OCI-LY1 (cell line): ENCODE measurements at regions not wholly inside any gene's neighbourhood (a gene's known extent, or its start where the extent isn't known, plus 50 kb on each side); places are given as distances from the start of the nearest gene placed in this dataset.

ENCODE experiments used
- H2AFZ ChIP-seq: fragments of 200-600 bp; sonication (generic), shearing (Covaris generic); 2 replicates; pipeline ENCODE4 v1.6.0; 2014; ENCODE audit warnings: antibody characterized with exemption, mild to moderate bottlenecking, low read length
- H3F3A ChIP-seq: fragments of 200-600 bp; sonication (generic), shearing (Covaris generic); 2 replicates; pipeline ENCODE4 v1.6.0; 2014; ENCODE audit warnings: mild to moderate bottlenecking, antibody characterized with exemption, low read length, moderate library complexity; ENCODE audit not compliant: insufficient read depth
- H3K27ac ChIP-seq: fragments of 200-600 bp; sonication (generic); 2 replicates; pipeline ENCODE4 v1.5.1; 2014; ENCODE audit warnings: low read length, mixed run types, mild to moderate bottlenecking, low read depth; ENCODE audit not compliant: poor library complexity, severe bottlenecking
- H3K27me3 ChIP-seq: fragments of 200-600 bp; sonication (generic); 2 replicates; pipeline ENCODE4 v1.6.0; 2014; ENCODE audit warnings: antibody characterized with exemption, mild to moderate bottlenecking, low read length, moderate library complexity; ENCODE audit not compliant: insufficient read depth
- H3K36me3 ChIP-seq: fragments of 200-600 bp; sonication (generic); 2 replicates; pipeline ENCODE4 v1.6.1; 2014; ENCODE audit warnings: mild to moderate bottlenecking, antibody characterized with exemption, low read length, moderate library complexity, mixed read lengths; ENCODE audit not compliant: insufficient read depth
- H3K4me1 ChIP-seq: fragments of 200-600 bp; sonication (generic); 2 replicates; pipeline ENCODE4 v1.5.1; 2014; ENCODE audit warnings: mild to moderate bottlenecking, low read length, moderate library complexity; ENCODE audit not compliant: insufficient read depth, severe bottlenecking
- H3K4me2 ChIP-seq: fragments of 200-600 bp; sonication (generic), shearing (Covaris generic); 2 replicates; pipeline ENCODE4 v1.6.1; 2014; ENCODE audit warnings: low read length
- H3K4me3 ChIP-seq: fragments of 200-600 bp; sonication (generic); 2 replicates; pipeline ENCODE4 v1.5.1; 2014; ENCODE audit warnings: low read length, low read depth, mild to moderate bottlenecking, mixed read lengths; ENCODE audit not compliant: poor library complexity, severe bottlenecking
- H3K79me2 ChIP-seq: fragments of 200-600 bp; shearing (Covaris generic); 2 replicates; pipeline ENCODE4 v1.6.1; 2016; ENCODE audit warnings: mixed run types, low read length, mixed read lengths; ENCODE audit not compliant: insufficient read depth
- H3K9ac ChIP-seq: fragments of 200-600 bp; sonication (generic), shearing (Covaris generic); 2 replicates; pipeline ENCODE4 v1.6.1; 2014; ENCODE audit warnings: mild to moderate bottlenecking, low read length, mixed read lengths
- H3K9me2 ChIP-seq: fragments of 200-600 bp; sonication (generic), shearing (Covaris generic); 2 replicates; pipeline ENCODE4 v1.6.1; 2014; ENCODE audit warnings: low read depth, mild to moderate bottlenecking, low read length, mixed read lengths
- H3K9me3 ChIP-seq: fragments of 200-600 bp; shearing (Covaris generic); 2 replicates; pipeline ENCODE4 v1.6.1; 2014; ENCODE audit warnings: low read length, mixed read lengths
- H4K20me1 ChIP-seq: fragments of 200-600 bp; sonication (generic), shearing (Covaris generic); 2 replicates; pipeline ENCODE4 v1.6.0; 2016; ENCODE audit warnings: mild to moderate bottlenecking, low read length; ENCODE audit not compliant: insufficient read depth
- EZH2 ChIP-seq: fragments of 200-600 bp; sonication (generic), shearing (Covaris generic); IDR thresholded peaks from 2 replicates; pipeline ENCODE4 v1.8.0; 2017; ENCODE audit warnings: borderline replicate concordance, mixed run types, mild to moderate bottlenecking, antibody characterized with exemption, low read length, moderate library complexity, mixed read lengths
- TF ChIP-seq, protein P1 (sequence below): fragments of 200-600 bp; sonication (generic), shearing (Covaris generic); IDR thresholded peaks from 2 replicates; pipeline ENCODE4 v1.5.1; 2017; ENCODE audit warnings: mild to moderate bottlenecking, antibody characterized with exemption, low read length, moderate library complexity, mixed read lengths

DNA sequence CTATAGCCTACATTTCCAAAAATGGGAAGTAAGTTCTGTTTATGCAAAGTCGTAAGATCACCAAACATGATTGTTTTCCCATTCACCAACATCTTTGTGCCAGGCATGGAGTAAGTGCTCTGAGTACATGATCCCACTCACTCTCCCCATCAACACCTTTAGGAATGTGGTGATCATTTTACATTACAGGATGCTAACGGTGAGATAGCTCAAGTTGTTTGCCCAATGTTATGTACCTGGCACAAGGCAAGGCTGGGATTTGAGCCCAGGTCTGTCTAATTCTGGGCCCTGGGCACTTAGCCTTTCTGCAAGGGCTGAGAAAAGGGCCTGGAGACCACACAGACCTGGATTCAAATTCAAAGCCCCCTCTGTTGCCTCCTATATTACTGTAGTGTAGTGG is 581.7 kb upstream of the CFAP20DC start:
- Histone ChIP-seq H3F3A (no peaks in the 10 kb centered on the region), H3K36me3 (no peaks in the 10 kb centered on the region), H4K20me1 (no peaks in the 10 kb centered on the region), H3K9me2 (no peaks in the 10 kb centered on the region), H2AFZ (no peak overlapping the region), H3K9ac (no peak overlapping the region), H3K27ac (no peak overlapping the region), H3K27me3 (no peaks in the 10 kb centered on the region), H3K4me1 (no peaks in the 10 kb centered on the region), H3K4me3 (no peak overlapping the region), H3K9me3 (no peaks in the 10 kb centered on the region), H3K79me2 (no peaks in the 10 kb centered on the region), H3K4me2 (no peak overlapping the region)
- no peak for TF ChIP-seq EZH2
- TF ChIP-seq, protein P1, sequence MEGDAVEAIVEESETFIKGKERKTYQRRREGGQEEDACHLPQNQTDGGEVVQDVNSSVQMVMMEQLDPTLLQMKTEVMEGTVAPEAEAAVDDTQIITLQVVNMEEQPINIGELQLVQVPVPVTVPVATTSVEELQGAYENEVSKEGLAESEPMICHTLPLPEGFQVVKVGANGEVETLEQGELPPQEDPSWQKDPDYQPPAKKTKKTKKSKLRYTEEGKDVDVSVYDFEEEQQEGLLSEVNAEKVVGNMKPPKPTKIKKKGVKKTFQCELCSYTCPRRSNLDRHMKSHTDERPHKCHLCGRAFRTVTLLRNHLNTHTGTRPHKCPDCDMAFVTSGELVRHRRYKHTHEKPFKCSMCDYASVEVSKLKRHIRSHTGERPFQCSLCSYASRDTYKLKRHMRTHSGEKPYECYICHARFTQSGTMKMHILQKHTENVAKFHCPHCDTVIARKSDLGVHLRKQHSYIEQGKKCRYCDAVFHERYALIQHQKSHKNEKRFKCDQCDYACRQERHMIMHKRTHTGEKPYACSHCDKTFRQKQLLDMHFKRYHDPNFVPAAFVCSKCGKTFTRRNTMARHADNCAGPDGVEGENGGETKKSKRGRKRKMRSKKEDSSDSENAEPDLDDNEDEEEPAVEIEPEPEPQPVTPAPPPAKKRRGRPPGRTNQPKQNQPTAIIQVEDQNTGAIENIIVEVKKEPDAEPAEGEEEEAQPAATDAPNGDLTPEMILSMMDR: no peak

DNA sequence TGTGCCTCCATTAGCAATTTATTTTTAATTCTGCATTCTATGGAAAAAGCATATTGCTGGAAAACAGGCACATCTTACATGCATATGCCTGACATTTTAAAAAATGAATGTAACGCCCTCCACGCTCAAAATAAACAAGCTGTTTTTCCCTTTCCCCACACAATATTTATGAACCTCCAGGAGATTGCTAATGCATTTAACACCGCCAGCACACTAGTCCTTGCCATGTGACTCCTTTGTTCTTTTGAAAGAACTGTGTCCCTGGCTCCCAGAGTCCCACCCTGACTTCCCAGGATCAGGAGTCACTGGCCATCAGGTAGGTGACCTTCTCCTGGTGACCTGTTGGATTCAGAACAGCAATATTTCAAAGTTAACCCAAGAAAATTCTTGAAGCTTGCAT is 571.2 kb upstream of the CFAP20DC start:
- Histone ChIP-seq H3K27ac (no peak overlapping the region), H3K9me2 (no peaks in the 10 kb centered on the region), H3K36me3 (no peaks in the 10 kb centered on the region), H3K4me2 (no peak overlapping the region), H4K20me1 (no peaks in the 10 kb centered on the region), H3K4me1 (no peaks in the 10 kb centered on the region), H3K4me3 (no peak overlapping the region), H3K9me3 (no peaks in the 10 kb centered on the region), H2AFZ (no peak overlapping the region), H3F3A (no peaks in the 10 kb centered on the region), H3K79me2 (no peaks in the 10 kb centered on the region), H3K9ac (no peak overlapping the region), H3K27me3 (no peaks in the 10 kb centered on the region)
- TF ChIP-seq, protein P1: no peak
- TF ChIP-seq EZH2: no peak

DNA sequence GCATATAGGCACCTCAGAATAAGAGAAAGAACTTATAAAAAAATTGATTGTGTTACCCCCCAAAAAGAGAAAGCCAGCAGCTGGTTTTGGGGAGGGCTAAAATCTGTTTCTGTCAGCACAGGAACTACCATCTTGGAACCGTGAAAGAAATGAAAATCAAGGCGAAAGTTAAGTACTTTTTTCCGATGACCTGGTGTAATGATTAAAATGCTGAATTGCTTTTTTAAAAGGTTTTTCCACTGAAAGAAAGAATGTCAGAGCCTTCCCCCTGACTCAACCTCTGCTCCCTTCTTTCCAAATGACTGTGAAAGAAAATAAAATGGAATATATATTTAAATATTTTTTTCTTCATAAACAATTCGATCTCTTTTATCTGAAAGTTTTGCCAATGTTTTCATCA is 570.5 kb upstream of the CFAP20DC start:
- Histone ChIP-seq H3K9me3 (no peaks in the 10 kb centered on the region), H3K36me3 (no peaks in the 10 kb centered on the region), H3K27ac (no peak overlapping the region), H3K4me3 (no peak overlapping the region), H3K9me2 (no peaks in the 10 kb centered on the region), H4K20me1 (no peaks in the 10 kb centered on the region), H3K4me2 (no peak overlapping the region), H3F3A (no peaks in the 10 kb centered on the region), H3K27me3 (no peaks in the 10 kb centered on the region), H3K4me1 (no peaks in the 10 kb centered on the region), H2AFZ (no peak overlapping the region), H3K9ac (no peak overlapping the region), H3K79me2 (no peaks in the 10 kb centered on the region)
- no peak for TF ChIP-seq EZH2
- TF ChIP-seq, protein P1: no peak
